ENCODE measurements at regions not wholly inside any gene's neighbourhood (a gene's known extent, or its start where the extent isn't known, plus 50 kb on each side); places are given as distances from the start of the nearest gene placed in this dataset.

DNA sequence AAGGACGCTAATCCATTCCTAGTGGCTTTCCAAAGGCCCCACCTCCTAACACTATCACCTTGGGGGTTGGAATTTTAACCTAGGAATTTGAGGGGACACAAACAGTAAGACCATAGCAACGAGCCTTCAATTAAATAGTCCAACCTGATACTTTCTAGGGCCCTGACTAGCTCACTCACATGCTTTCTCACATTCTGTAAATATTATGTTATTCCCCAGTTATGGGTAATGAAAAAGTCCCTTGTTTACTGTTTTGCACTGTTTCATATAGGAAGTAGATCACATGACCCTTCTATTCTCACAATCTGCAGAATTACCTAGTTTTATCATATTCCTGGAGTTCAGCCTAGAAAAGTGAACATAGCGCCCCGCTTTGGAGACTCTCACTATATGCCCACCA, 1212.1 kb upstream of the ACVR2A start:
- TF ChIP-seq, protein P1, sequence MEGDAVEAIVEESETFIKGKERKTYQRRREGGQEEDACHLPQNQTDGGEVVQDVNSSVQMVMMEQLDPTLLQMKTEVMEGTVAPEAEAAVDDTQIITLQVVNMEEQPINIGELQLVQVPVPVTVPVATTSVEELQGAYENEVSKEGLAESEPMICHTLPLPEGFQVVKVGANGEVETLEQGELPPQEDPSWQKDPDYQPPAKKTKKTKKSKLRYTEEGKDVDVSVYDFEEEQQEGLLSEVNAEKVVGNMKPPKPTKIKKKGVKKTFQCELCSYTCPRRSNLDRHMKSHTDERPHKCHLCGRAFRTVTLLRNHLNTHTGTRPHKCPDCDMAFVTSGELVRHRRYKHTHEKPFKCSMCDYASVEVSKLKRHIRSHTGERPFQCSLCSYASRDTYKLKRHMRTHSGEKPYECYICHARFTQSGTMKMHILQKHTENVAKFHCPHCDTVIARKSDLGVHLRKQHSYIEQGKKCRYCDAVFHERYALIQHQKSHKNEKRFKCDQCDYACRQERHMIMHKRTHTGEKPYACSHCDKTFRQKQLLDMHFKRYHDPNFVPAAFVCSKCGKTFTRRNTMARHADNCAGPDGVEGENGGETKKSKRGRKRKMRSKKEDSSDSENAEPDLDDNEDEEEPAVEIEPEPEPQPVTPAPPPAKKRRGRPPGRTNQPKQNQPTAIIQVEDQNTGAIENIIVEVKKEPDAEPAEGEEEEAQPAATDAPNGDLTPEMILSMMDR (conservative IDR thresholded peaks at IDR 0.05; ENCODE audit: low read depth, low read length) = no peak
- no peak for TF ChIP-seq EZH2 (IDR thresholded peaks at IDR 0.05; ENCODE audit: borderline replicate concordance, low read depth, low read length, poor library complexity, severe bottlenecking)
